ENCODE measurements at regions not wholly inside any gene's neighbourhood (a gene's known extent, or its start where the extent isn't known, plus 50 kb on each side); places are given as distances from the start of the nearest gene placed in this dataset.

GRCh38 chr3:116802651-116803050 is 93.1 kb downstream of the TUSC7 start:
- Histone ChIP-seq H3K18ac (ENCODE audit: low read depth in 1 of 2, low read length in 2 of 2) (no peak overlapping the region), H3K4me1 (ENCODE audit: control insufficient read depth, insufficient read depth, low read depth, low read length) (no peaks in the 10 kb centered on the region), H2AFZ (ENCODE audit: low read depth, low read length) (no peak overlapping the region), H3K23ac (ENCODE audit: low read length in 2 of 2) (no peak overlapping the region), H2BK120ac (ENCODE audit: low read depth, low read length) (no peak overlapping the region), H2BK12ac (ENCODE audit: low read length in 2 of 2) (no peak overlapping the region), H3K36me3 (ENCODE audit: control insufficient read depth in 1 of 2, insufficient read depth in 2 of 2, low read depth in 1 of 2, low read length in 2 of 2) (no peaks in the 10 kb centered on the region), H4K91ac (ENCODE audit: low read length) (no peak overlapping the region), H3K4ac (ENCODE audit: low read depth in 1 of 2, low read length in 2 of 2) (no peak overlapping the region), H2BK5ac (ENCODE audit: low read depth, low read length, poor library complexity, severe bottlenecking) (no peak overlapping the region), H3K27me3 (ENCODE audit: control insufficient read depth in 1 of 2, insufficient read depth in 1 of 2, low read length in 2 of 2) (no peaks in the 10 kb centered on the region), H3K4me2 (ENCODE audit: low read length, poor library complexity, severe bottlenecking) (no peak overlapping the region), H3K9me3 (ENCODE audit: control insufficient read depth, low read length) (peaks cover 4% of the 10 kb centered on the region), H3K9ac (ENCODE audit: low read length) (no peak overlapping the region), H2BK15ac (ENCODE audit: low read depth, poor library complexity, severe bottlenecking) (no peak overlapping the region), H4K8ac (ENCODE audit: low read length) (no peak overlapping the region), H2AK5ac (ENCODE audit: low read length, severe bottlenecking) (no peak overlapping the region), H3K79me1 (replicated peaks; ENCODE audit: low read length, poor library complexity, severe bottlenecking) (no peaks in the 10 kb centered on the region), H3K14ac (ENCODE audit: low read length in 2 of 2) (no peak overlapping the region), H3K27ac (ENCODE audit: low read length, poor library complexity, severe bottlenecking) (no peak overlapping the region), H3K4me3 (ENCODE audit: insufficient read depth in 1 of 2, low read depth in 1 of 2, low read length in 2 of 2) (no peak overlapping the region)
- DNase-seq: no peak

- H3K27ac ChIP-seq (ENCODE audit: low read length, poor library complexity, severe bottlenecking): no peak overlapping the region
- no peak overlapping the region for H3K4me2 ChIP-seq (ENCODE audit: low read length, poor library complexity, severe bottlenecking)
- H3K4ac ChIP-seq (ENCODE audit: low read depth in 1 of 2, low read length in 2 of 2): no peak overlapping the region
- H2BK5ac ChIP-seq (ENCODE audit: low read depth, low read length, poor library complexity, severe bottlenecking): no peak overlapping the region
- no peak overlapping the region for H3K18ac ChIP-seq (ENCODE audit: low read depth in 1 of 2, low read length in 2 of 2)
- no peaks in the 10 kb centered on the region for H3K79me1 ChIP-seq (replicated peaks; ENCODE audit: low read length, poor library complexity, severe bottlenecking)
- no peak overlapping the region for H2AFZ ChIP-seq (ENCODE audit: low read depth, low read length)
- H3K4me3 ChIP-seq (ENCODE audit: insufficient read depth in 1 of 2, low read depth in 1 of 2, low read length in 2 of 2): no peak overlapping the region
- no peaks in the 10 kb centered on the region for H3K36me3 ChIP-seq (ENCODE audit: control insufficient read depth in 1 of 2, insufficient read depth in 2 of 2, low read depth in 1 of 2, low read length in 2 of 2)
- WGBS: no CpG with 5 or more reads among the region's 1 CpG
- no peaks in the 10 kb centered on the region for H3K4me1 ChIP-seq (ENCODE audit: control insufficient read depth, insufficient read depth, low read depth, low read length)
- no peaks in the 10 kb centered on the region for H3K27me3 ChIP-seq (ENCODE audit: control insufficient read depth in 1 of 2, insufficient read depth in 1 of 2, low read length in 2 of 2)
- no peak for DNase-seq
- no peak overlapping the region for H2AK5ac ChIP-seq (ENCODE audit: low read length, severe bottlenecking)
- no peak overlapping the region for H2BK15ac ChIP-seq (ENCODE audit: low read depth, poor library complexity, severe bottlenecking)
- no peak overlapping the region for H3K23ac ChIP-seq (ENCODE audit: low read length in 2 of 2)
- no peak overlapping the region for H3K14ac ChIP-seq (ENCODE audit: low read length in 2 of 2)
- no peak overlapping the region for H4K8ac ChIP-seq (ENCODE audit: low read length)
- H4K91ac ChIP-seq (ENCODE audit: low read length): no peak overlapping the region
- no peak overlapping the region for H2BK12ac ChIP-seq (ENCODE audit: low read length in 2 of 2)
- peaks cover 7% of the 10 kb centered on the region for H3K9me3 ChIP-seq (ENCODE audit: control insufficient read depth, low read length)
- no peak overlapping the region for H3K9ac ChIP-seq (ENCODE audit: low read length)
- no peak overlapping the region for H2BK120ac ChIP-seq (ENCODE audit: low read depth, low read length)
Measured at GRCh38 chr3:116806351-116806750, 96.8 kb downstream of the TUSC7 start.

- H3K36me3 ChIP-seq (ENCODE audit: control insufficient read depth in 1 of 2, insufficient read depth in 2 of 2, low read depth in 1 of 2, low read length in 2 of 2): no peaks in the 10 kb centered on the region
- H2AK5ac ChIP-seq (ENCODE audit: low read length, severe bottlenecking): no peak overlapping the region
- H3K27me3 ChIP-seq (ENCODE audit: control insufficient read depth in 1 of 2, insufficient read depth in 1 of 2, low read length in 2 of 2): no peaks in the 10 kb centered on the region
- no peak overlapping the region for H3K27ac ChIP-seq (ENCODE audit: low read length, poor library complexity, severe bottlenecking)
- WGBS: 88% methylated on average over 1 of the region's 1 CpG
- no peak overlapping the region for H3K14ac ChIP-seq (ENCODE audit: low read length in 2 of 2)
- no peak overlapping the region for H2BK12ac ChIP-seq (ENCODE audit: low read length in 2 of 2)
- no peak overlapping the region for H3K4ac ChIP-seq (ENCODE audit: low read depth in 1 of 2, low read length in 2 of 2)
- no peak overlapping the region for H2BK120ac ChIP-seq (ENCODE audit: low read depth, low read length)
- H3K9ac ChIP-seq (ENCODE audit: low read length): no peak overlapping the region
- no peak for DNase-seq
- H3K4me3 ChIP-seq (ENCODE audit: insufficient read depth in 1 of 2, low read depth in 1 of 2, low read length in 2 of 2): no peak overlapping the region
- H4K8ac ChIP-seq (ENCODE audit: low read length): no peak overlapping the region
- no peak overlapping the region for H4K91ac ChIP-seq (ENCODE audit: low read length)
- no peak overlapping the region for H3K18ac ChIP-seq (ENCODE audit: low read depth in 1 of 2, low read length in 2 of 2)
- H2BK5ac ChIP-seq (ENCODE audit: low read depth, low read length, poor library complexity, severe bottlenecking): no peak overlapping the region
- H3K4me1 ChIP-seq (ENCODE audit: control insufficient read depth, insufficient read depth, low read depth, low read length): no peaks in the 10 kb centered on the region
- no peaks in the 10 kb centered on the region for H3K79me1 ChIP-seq (replicated peaks; ENCODE audit: low read length, poor library complexity, severe bottlenecking)
- no peak overlapping the region for H2AFZ ChIP-seq (ENCODE audit: low read depth, low read length)
- H3K23ac ChIP-seq (ENCODE audit: low read length in 2 of 2): no peak overlapping the region
- no peak overlapping the region for H3K4me2 ChIP-seq (ENCODE audit: low read length, poor library complexity, severe bottlenecking)
- H2BK15ac ChIP-seq (ENCODE audit: low read depth, poor library complexity, severe bottlenecking): no peak overlapping the region
- peaks cover 3% of the 10 kb centered on the region for H3K9me3 ChIP-seq (ENCODE audit: control insufficient read depth, low read length)
Measured at GRCh38 chr3:116808725-116809124, 99.1 kb downstream of the TUSC7 start.

GRCh38 chr3:116809208-116809607 is 99.6 kb downstream of the TUSC7 start:
- Histone ChIP-seq H2AFZ (ENCODE audit: low read depth, low read length) (no peak overlapping the region), H3K4me3 (ENCODE audit: insufficient read depth in 1 of 2, low read depth in 1 of 2, low read length in 2 of 2) (no peak overlapping the region), H3K9ac (ENCODE audit: low read length) (no peak overlapping the region), H3K18ac (ENCODE audit: low read depth in 1 of 2, low read length in 2 of 2) (no peak overlapping the region), H3K14ac (ENCODE audit: low read length in 2 of 2) (no peak overlapping the region), H3K4me2 (ENCODE audit: low read length, poor library complexity, severe bottlenecking) (no peak overlapping the region), H3K23ac (ENCODE audit: low read length in 2 of 2) (no peak overlapping the region), H3K4ac (ENCODE audit: low read depth in 1 of 2, low read length in 2 of 2) (no peak overlapping the region), H3K9me3 (ENCODE audit: control insufficient read depth, low read length) (peaks cover 3% of the 10 kb centered on the region), H2BK12ac (ENCODE audit: low read length in 2 of 2) (no peak overlapping the region), H3K79me1 (replicated peaks; ENCODE audit: low read length, poor library complexity, severe bottlenecking) (no peaks in the 10 kb centered on the region), H4K91ac (ENCODE audit: low read length) (no peak overlapping the region), H3K27me3 (ENCODE audit: control insufficient read depth in 1 of 2, insufficient read depth in 1 of 2, low read length in 2 of 2) (no peaks in the 10 kb centered on the region), H2BK120ac (ENCODE audit: low read depth, low read length) (no peak overlapping the region), H3K4me1 (ENCODE audit: control insufficient read depth, insufficient read depth, low read depth, low read length) (no peaks in the 10 kb centered on the region), H2BK5ac (ENCODE audit: low read depth, low read length, poor library complexity, severe bottlenecking) (no peak overlapping the region), H2AK5ac (ENCODE audit: low read length, severe bottlenecking) (no peak overlapping the region), H3K27ac (ENCODE audit: low read length, poor library complexity, severe bottlenecking) (no peak overlapping the region), H2BK15ac (ENCODE audit: low read depth, poor library complexity, severe bottlenecking) (no peak overlapping the region), H3K36me3 (ENCODE audit: control insufficient read depth in 1 of 2, insufficient read depth in 2 of 2, low read depth in 1 of 2, low read length in 2 of 2) (no peaks in the 10 kb centered on the region), H4K8ac (ENCODE audit: low read length) (no peak overlapping the region)
- DNase-seq: no peak
- WGBS: 97% methylated on average over 3 of the region's 4 CpGs

Data from mesenchymal stem cell (in vitro differentiated cells and primary cell).